Activated naive CD4-positive, alpha-beta T cell treated with anti-CD3 and anti-CD28 coated beads, Interleukin-2, amount 50 U/mL, for 24 hours (primary cell): ENCODE measurements at regions not wholly inside any gene's neighbourhood (a gene's known extent, or its start where the extent isn't known, plus 50 kb on each side); places are given as distances from the start of the nearest gene placed in this dataset.
"Not testable (repeated sequence)": the region's sequence is repeated elsewhere in the genome, so short reads cannot be mapped to it uniquely, and the experiment has no call there.

Source experiments
- H3K27ac Mint-ChIP-seq: one replicate; pipeline ENCODE4 v1.8.0; 2021; ENCODE audit warnings: mild to moderate bottlenecking, mixed read lengths
- H3K27me3 Mint-ChIP-seq: one replicate; pipeline ENCODE4 v1.8.0; 2021; ENCODE audit warnings: mixed read lengths
- H3K36me3 Mint-ChIP-seq: one replicate; pipeline ENCODE4 v1.8.0; 2021; ENCODE audit warnings: mixed read lengths
- H3K4me1 Mint-ChIP-seq: one replicate; pipeline ENCODE4 v1.8.0; 2021; ENCODE audit warnings: mixed read lengths
- H3K4me3 Mint-ChIP-seq: one replicate; pipeline ENCODE4 v1.8.0; 2021; ENCODE audit warnings: mild to moderate bottlenecking, mixed read lengths
- H3K9me3 Mint-ChIP-seq: one replicate; pipeline ENCODE4 v1.8.0; 2021; ENCODE audit warnings: mixed read lengths

DNA sequence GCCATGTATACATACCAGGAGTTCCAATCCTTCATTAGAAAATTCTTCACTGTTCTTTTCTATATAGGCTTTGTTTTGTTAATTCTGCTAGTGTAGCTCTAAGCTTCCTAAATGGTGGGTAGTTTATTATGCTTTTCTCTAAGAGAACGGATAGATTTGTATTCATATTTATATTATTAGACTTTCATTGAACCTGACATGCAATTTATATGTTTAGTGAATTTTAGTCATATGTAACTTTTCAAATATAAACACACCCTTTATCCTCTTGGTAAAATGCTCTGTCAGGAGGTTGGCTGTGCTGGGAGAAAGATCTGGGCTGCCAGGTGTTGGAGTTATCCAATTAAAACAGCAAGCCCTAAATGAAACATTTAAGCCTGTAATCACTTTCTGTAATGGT is 369.7 kb upstream of the RGS18 start:
- Mint-ChIP-seq H3K36me3 (no peaks in the 10 kb centered on the region), H3K9me3 (peaks cover 8% of the 10 kb centered on the region), H3K27me3 (no peaks in the 10 kb centered on the region), H3K4me1 (no peaks in the 10 kb centered on the region), H3K4me3 (no peak overlapping the region), H3K27ac (no peak overlapping the region)

DNA sequence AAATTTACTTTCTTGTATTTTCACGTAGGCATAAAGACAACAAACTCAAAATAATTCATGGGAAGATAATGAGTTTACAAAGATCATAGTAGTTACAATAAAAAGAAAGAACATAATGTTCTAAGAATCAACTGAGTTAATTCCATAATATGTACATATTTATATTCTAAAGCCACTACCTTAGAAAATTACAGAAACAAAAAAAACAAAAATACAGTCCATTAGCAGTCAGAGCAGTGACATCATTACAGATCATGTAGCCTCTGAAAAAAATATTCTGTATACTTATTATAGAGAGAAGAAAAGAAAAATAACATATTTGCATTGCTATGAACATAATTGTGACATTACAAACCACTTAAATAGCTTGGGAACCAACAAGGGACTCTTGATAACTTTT is 360.1 kb upstream of the RGS18 start:
- H3K4me1 Mint-ChIP-seq = no peaks in the 10 kb centered on the region
- no peaks in the 10 kb centered on the region for H3K27me3 Mint-ChIP-seq
- no peak overlapping the region for H3K27ac Mint-ChIP-seq
- H3K9me3 Mint-ChIP-seq = peaks cover 2% of the 10 kb centered on the region
- H3K4me3 Mint-ChIP-seq = no peak overlapping the region
- H3K36me3 Mint-ChIP-seq = no peaks in the 10 kb centered on the region

DNA sequence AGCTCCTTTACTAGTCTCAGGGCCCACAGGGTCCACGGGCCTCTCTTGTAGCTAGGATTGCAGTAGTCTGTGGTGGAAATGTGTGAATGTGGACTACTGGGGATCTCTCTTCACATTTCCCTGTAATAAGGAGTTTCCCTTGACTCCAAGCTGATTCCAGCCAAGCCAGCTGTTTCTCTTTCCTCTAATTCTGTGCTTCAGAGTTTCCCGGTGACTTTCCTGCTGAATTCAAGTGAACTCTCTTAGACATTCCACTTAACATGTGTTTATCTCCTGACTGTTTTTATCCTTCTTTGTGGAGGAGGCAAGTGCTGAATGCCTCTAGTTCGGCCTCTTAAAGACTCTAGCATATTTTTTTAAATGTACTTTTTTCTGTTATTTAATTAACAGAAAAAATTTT is 354.0 kb upstream of the RGS18 start:
- H3K9me3 Mint-ChIP-seq = no peaks in the 10 kb centered on the region

DNA sequence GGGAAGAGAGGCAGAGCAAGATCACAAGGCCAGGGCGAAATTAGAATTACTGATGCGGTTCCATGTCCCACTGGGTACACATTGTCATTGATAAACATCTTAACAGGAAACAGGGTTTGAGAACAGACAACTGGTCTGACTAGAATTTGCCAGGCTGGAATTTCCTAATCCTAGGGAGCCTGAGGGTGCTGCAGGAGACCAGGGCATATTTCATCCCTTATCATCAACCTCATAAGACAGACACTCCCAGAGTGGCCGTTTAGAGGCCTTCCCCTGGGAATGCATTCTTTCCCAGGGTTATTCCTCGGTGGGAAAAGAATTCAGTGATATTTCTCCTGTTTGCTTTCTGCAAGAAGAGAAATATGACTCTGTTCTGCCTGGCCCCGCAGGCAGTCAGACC is 344.7 kb upstream of the RGS18 start:
- H3K36me3 Mint-ChIP-seq, H3K27ac Mint-ChIP-seq, H3K4me1 Mint-ChIP-seq, H3K9me3 Mint-ChIP-seq, H3K4me3 Mint-ChIP-seq, H3K27me3 Mint-ChIP-seq: not testable (repeated sequence)

More for the DNA sequence above, 354.0 kb upstream of the RGS18 start:
- H3K27ac Mint-ChIP-seq = no peak overlapping the region
- H3K4me3 Mint-ChIP-seq = no peak overlapping the region
- no peaks in the 10 kb centered on the region for H3K36me3 Mint-ChIP-seq
- no peaks in the 10 kb centered on the region for H3K4me1 Mint-ChIP-seq
- no peaks in the 10 kb centered on the region for H3K27me3 Mint-ChIP-seq

DNA sequence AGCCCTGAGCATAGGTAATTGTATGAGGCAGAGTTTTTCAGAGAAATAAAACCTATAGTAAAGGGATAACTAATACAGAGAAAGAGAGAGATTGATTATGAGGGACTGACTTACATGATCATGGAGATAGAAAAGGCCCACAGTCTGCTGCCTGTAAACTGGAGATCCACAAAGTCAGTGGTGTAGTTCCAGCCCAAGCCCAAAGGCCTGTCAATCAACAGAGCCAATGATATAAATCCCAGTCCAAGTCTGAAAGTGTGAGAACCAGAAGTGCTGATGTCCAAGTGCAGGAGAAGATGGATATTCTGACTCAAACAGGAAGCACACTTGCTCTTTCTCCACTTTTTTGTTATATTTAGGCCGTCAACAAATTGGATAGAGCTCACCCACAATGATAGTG is 340.1 kb upstream of the RGS18 start:
- Mint-ChIP-seq H3K36me3 (no peaks in the 10 kb centered on the region), H3K27me3 (no peaks in the 10 kb centered on the region), H3K4me1 (no peaks in the 10 kb centered on the region), H3K27ac (no peak overlapping the region), H3K9me3 (peaks cover 3% of the 10 kb centered on the region), H3K4me3 (no peak overlapping the region)

DNA sequence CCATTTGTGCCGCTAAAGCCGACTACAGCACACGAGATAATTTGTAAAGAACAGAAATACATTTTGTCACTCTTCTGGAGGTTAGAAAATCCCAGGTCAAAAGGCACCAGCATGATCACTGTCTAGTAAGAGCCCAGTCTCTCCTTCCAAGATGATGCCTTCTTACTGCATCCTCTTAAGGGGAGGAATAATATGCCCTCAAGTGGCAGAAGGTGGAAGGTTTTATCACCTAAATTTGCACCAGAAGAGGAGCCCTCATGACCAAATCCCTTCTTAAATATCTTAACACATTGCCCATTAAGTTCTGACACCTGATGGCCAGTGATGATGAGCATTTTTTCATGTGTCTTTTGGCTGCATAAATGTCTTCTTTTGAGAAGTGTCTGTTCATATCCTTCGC is 326.7 kb upstream of the RGS18 start:
- no peak overlapping the region for H3K4me3 Mint-ChIP-seq
- no peaks in the 10 kb centered on the region for H3K27me3 Mint-ChIP-seq
- H3K9me3 Mint-ChIP-seq = peaks cover 4% of the 10 kb centered on the region
- H3K36me3 Mint-ChIP-seq = no peaks in the 10 kb centered on the region
- H3K4me1 Mint-ChIP-seq = no peaks in the 10 kb centered on the region
- H3K27ac Mint-ChIP-seq = no peak overlapping the region

DNA sequence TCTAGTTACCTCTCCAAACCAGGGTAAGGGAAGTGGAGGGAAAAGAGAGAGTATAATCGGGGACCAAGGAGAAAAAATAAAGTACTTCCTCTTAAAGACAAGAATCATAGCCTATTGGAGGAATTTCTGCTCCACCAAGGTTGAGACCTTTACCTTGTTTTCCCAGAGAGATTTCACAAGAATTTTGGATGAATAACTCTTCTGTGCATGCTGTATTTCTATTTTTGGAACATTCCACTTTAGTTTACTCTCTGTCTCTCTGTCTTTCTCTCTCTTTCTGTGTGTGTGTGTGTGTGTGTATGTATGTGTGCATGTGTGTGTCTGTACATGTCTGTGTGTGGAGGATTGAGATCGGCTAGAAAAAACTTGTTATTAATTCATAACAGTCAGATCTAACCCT is 318.4 kb upstream of the RGS18 start:
- no peak overlapping the region for H3K27ac Mint-ChIP-seq
- no peaks in the 10 kb centered on the region for H3K9me3 Mint-ChIP-seq
- H3K4me3 Mint-ChIP-seq = no peak overlapping the region
- no peaks in the 10 kb centered on the region for H3K27me3 Mint-ChIP-seq
- H3K4me1 Mint-ChIP-seq = no peaks in the 10 kb centered on the region
- H3K36me3 Mint-ChIP-seq = no peaks in the 10 kb centered on the region

DNA sequence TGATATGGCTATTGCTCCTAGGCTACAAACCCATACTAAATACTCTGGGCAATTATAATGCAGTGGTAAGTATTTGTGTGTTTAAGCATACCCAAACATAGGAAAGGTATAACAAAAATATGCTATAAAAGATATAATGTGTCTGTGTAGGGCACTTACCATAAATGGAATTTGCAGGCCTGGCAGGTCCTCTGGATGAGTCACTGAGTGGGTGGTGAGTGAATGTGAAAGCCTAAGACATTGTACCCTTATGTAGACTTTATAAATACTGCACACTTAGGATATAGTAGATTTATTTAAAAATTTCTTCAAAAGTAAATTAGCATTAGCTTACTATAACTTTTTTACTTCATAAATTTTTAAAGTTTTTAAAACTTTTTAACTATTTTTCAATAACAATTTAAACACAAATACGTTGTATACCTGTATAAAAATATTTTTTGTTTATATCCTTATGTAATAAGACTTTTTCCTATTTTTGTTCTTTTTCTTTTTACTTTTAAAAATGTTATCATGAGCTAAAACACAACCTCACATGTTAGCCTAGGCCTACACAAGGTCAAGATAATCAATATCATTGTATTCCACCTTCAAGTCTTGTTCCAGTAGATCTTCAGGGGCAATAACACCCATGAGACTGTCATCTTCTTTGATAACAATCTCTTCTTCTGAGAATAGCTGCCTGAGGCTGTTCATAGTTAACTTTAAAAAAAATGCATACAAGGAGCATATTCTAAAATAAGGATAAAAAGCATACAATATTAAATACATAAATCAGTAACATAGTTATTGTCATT is 306.3 kb upstream of the RGS18 start:
- H3K27me3 Mint-ChIP-seq = no peaks in the 10 kb centered on the region
- H3K4me1 Mint-ChIP-seq = no peaks in the 10 kb centered on the region
- peaks cover 4% of the 10 kb centered on the region for H3K9me3 Mint-ChIP-seq
- no peaks in the 10 kb centered on the region for H3K36me3 Mint-ChIP-seq
- no peak overlapping the region for H3K4me3 Mint-ChIP-seq
- H3K27ac Mint-ChIP-seq = no peak overlapping the region

DNA sequence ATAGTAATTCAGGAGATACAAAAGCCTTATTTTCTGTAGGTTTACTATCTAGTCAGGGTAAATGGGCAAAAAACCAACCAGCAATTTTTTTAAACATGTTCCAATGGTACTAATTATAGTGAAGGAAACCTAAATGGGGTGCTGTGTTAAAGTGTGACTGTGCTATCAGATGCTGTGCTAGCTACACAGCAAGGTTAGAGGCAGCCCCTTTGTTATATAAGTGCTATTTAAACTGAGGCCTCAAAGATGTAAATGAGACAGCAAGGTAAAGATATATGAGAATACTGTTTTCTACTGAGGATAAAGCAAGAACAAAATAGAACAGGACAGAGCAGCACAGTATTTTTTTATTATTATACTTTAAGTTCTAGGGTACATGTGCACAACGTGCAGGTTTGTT is 305.4 kb upstream of the RGS18 start:
- peaks cover 4% of the 10 kb centered on the region for H3K9me3 Mint-ChIP-seq
- no peaks in the 10 kb centered on the region for H3K36me3 Mint-ChIP-seq
- no peaks in the 10 kb centered on the region for H3K4me1 Mint-ChIP-seq
- no peak overlapping the region for H3K27ac Mint-ChIP-seq
- H3K4me3 Mint-ChIP-seq = no peak overlapping the region
- H3K27me3 Mint-ChIP-seq = no peaks in the 10 kb centered on the region

DNA sequence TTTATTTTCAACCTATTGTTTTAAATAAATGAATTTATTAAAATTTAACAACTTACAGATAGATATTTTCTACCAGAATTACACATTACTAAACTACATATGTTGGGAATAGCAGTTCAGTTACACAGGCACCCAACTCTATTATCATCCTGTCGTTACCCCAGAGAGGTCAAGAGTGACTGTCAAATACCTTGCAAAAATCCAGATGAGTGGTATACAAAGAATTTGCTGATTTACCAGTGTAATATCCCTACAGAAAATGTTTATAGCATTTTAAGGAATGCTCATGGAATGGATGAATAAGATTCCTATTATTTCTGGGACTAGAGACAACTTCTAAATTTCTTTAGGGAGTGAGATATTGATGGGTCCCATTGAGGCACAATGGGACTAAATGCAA is 300.7 kb upstream of the RGS18 start:
- Mint-ChIP-seq H3K27me3 (no peaks in the 10 kb centered on the region), H3K4me1 (no peaks in the 10 kb centered on the region), H3K9me3 (peaks cover 7% of the 10 kb centered on the region), H3K36me3 (no peaks in the 10 kb centered on the region), H3K4me3 (no peak overlapping the region), H3K27ac (no peak overlapping the region)

DNA sequence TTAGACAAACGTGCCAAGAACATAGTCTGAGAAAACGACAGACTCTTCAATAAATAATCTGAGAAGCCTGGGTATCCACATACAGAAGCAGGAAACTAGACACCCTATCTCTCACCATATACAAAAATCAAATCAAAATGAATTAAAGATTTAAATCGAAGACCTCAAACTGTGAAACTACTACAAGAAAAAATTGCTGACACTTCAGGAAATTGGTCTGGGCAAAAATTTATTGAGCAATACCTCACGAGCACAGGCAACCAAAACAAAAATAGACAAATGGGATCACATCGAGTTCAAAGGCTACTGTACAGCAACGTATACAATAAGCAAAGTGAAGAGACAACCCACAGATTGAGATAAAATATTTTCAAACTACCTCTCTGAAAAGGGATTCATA is 292.8 kb upstream of the RGS18 start:
- no peaks in the 10 kb centered on the region for H3K36me3 Mint-ChIP-seq
- no peak overlapping the region for H3K27ac Mint-ChIP-seq
- no peaks in the 10 kb centered on the region for H3K4me1 Mint-ChIP-seq
- no peak overlapping the region for H3K4me3 Mint-ChIP-seq
- peaks cover 16% of the 10 kb centered on the region for H3K9me3 Mint-ChIP-seq
- H3K27me3 Mint-ChIP-seq = no peaks in the 10 kb centered on the region

DNA sequence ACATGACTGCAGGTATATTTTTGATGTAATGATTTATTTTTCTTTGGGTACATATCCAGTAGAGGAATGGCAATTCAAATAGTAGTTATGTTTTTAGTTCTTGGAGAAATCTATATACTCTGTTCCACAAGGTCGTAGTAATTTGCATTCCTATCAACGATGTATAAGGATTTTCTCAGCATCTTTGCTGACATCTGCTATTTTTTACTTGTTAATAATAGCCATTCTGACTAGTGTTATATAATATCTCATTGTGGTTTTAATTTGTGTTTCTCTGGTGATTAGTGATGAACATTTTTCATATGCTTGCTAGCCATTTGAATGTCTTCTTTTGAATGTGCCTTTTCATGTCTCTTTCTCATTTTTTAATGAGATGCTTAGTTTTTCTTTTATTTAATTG is 292.1 kb upstream of the RGS18 start:
- Mint-ChIP-seq H3K4me3 (no peak overlapping the region), H3K27ac (no peak overlapping the region), H3K27me3 (no peaks in the 10 kb centered on the region), H3K4me1 (no peaks in the 10 kb centered on the region), H3K9me3 (peaks cover 16% of the 10 kb centered on the region), H3K36me3 (no peaks in the 10 kb centered on the region)

DNA sequence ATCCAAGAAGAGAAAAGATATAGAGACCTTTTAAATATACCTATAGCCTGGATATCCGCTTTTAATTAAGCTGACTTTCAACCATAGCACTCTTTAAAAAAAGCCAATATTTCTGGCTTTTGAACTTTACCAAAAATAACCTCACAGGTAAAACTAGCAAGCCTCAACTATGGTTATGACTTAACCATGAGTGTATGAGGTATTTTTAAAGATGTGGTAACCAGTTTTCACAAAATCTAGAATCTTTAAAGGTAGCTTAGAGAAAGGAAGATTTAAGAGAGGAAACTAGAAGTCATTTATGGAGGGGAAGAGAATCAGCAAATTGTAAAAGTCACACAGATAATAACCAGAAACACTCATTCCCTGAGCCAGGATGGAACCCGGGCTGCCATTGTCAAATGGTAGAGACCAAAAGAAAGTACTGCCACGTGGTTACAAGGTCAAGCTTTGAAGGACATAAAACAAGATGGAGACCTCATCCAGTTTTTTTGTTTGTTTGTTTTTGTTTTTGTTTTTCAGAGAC is 288.4 kb upstream of the RGS18 start:
- Mint-ChIP-seq H3K36me3 (no peaks in the 10 kb centered on the region), H3K4me1 (no peaks in the 10 kb centered on the region), H3K4me3 (no peak overlapping the region), H3K27ac (no peak overlapping the region), H3K27me3 (no peaks in the 10 kb centered on the region), H3K9me3 (peaks cover 5% of the 10 kb centered on the region)

DNA sequence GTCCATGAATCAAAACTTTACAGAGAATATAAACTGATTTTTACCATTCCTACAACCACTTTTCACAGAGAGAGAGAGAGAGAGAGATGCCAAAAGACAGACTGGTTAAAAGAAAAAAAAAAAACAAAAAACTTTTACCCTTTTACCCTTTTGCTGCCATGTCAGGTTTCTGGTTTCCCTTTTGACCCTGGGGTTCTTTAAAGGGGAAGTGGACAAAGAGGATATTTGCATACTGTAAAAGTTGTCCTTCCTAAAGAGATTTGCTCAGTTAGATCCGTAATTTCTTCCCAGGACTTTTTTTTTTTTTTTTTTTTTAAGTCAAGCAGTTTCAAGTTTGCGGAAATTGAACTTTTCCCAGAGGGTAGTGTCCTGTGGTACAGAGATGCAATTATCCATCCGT is 287.8 kb upstream of the RGS18 start:
- no peaks in the 10 kb centered on the region for H3K27me3 Mint-ChIP-seq
- peaks cover 5% of the 10 kb centered on the region for H3K9me3 Mint-ChIP-seq
- no peak overlapping the region for H3K27ac Mint-ChIP-seq
- no peaks in the 10 kb centered on the region for H3K36me3 Mint-ChIP-seq
- H3K4me3 Mint-ChIP-seq = no peak overlapping the region
- H3K4me1 Mint-ChIP-seq = no peaks in the 10 kb centered on the region

DNA sequence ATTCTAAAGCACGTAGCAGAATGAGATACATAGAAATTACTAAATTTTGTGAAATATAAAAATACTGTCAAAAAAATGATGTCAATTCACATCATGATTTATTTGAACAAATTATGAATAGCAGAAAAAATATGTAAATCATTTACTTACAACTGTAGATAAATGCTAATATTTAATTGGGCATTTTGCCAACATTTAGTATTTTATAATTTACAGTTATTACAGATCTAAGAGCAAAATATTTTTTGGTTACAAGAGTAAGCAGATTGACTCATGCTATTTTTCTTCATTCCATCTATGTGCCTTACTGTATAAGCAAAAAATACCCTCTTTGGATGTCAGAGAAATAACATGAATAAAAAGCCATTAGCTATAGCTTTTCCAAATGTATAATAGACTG is 282.3 kb upstream of the RGS18 start:
- Mint-ChIP-seq H3K27ac (no peak overlapping the region), H3K4me1 (no peaks in the 10 kb centered on the region), H3K9me3 (peaks cover 3% of the 10 kb centered on the region)

DNA sequence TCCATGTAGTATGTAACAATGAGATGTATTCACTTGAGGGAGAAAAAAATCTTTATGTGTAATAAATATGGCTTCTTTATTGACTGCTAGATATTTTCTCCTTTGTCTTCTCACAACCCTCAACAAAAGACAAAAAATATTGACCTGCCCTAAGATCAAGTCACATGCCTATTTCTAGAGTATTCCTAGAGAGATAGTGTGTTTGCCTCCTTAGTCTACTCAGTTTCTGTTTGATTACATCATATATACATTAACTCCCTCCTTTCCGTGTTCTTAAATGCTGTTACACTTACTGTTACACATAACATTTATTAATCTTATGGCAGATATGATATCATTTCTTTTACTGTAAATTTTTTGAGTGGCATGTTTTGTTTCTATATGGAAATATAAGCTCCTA is 281.6 kb upstream of the RGS18 start:
- Mint-ChIP-seq H3K4me3 (no peak overlapping the region), H3K27me3 (no peaks in the 10 kb centered on the region), H3K4me1 (no peaks in the 10 kb centered on the region), H3K36me3 (no peaks in the 10 kb centered on the region), H3K9me3 (peaks cover 5% of the 10 kb centered on the region), H3K27ac (no peak overlapping the region)

More for the DNA sequence above, 282.3 kb upstream of the RGS18 start:
- Mint-ChIP-seq H3K36me3 (no peaks in the 10 kb centered on the region), H3K4me3 (no peak overlapping the region), H3K27me3 (no peaks in the 10 kb centered on the region)

DNA sequence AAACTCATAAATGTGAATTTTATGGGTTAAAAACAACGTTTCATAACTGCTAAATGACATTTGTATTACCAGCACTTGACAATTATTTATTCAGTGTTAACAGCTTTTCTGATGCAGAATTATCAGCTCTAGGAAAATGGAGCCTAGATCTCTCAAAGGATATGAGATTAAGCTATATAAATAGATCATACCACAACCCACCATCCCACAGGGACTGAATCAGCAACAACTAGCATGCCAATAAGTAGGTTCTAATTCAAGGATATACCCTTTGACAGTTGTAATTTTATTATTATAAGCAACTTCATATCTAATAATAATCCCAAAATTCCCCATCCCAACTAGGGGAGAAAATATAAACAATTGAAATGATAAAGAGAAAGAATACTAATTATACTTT is 275.4 kb upstream of the RGS18 start:
- no peak overlapping the region for H3K4me3 Mint-ChIP-seq
- no peaks in the 10 kb centered on the region for H3K27me3 Mint-ChIP-seq
- H3K4me1 Mint-ChIP-seq = no peaks in the 10 kb centered on the region
- no peaks in the 10 kb centered on the region for H3K36me3 Mint-ChIP-seq
- no peak overlapping the region for H3K27ac Mint-ChIP-seq
- peaks cover 5% of the 10 kb centered on the region for H3K9me3 Mint-ChIP-seq
